RWPE2 (cell line): ENCODE measurements at regions not wholly inside any gene's neighbourhood (a gene's known extent, or its start where the extent isn't known, plus 50 kb on each side); places are given as distances from the start of the nearest gene placed in this dataset.
"Not testable (repeated sequence)": the region's sequence is repeated elsewhere in the genome, so short reads cannot be mapped to it uniquely, and the experiment has no call there.

Source experiments
- ATAC-seq: fragments of 200-7000 bp; cut with Tn5 transposase; 3 replicates; pipeline ENCODE4 v1.9.1; 2021; ENCODE audit warnings: low read depth
- DNase-seq: peaks from one replicate; pipeline ENCODE4 v3.0.0-alpha.2; 2020; ENCODE audit warnings: low spot score
- H3K27ac ChIP-seq: fragments of 450-650 bp; 2 replicates; pipeline ENCODE4 v1.5.1; 2017; ENCODE audit warnings: mild to moderate bottlenecking; ENCODE audit not compliant: poor library complexity, severe bottlenecking
- H3K27me3 ChIP-seq: fragments of 250-450 bp; sonication (Bioruptor Pico); 2 replicates; pipeline ENCODE4 v1.5.1; 2021; ENCODE audit warnings: mild to moderate bottlenecking, moderate library complexity; ENCODE audit not compliant: insufficient read depth, poor library complexity, severe bottlenecking
- H3K36me3 ChIP-seq: fragments of 250-450 bp; sonication (Bioruptor Pico); 2 replicates; pipeline ENCODE4 v1.5.1; 2020; ENCODE audit warnings: low read depth, mild to moderate bottlenecking, moderate library complexity
- H3K4me1 ChIP-seq: fragments of 250-450 bp; sonication (Bioruptor Pico); 2 replicates; pipeline ENCODE4 v1.5.1; 2021; ENCODE audit warnings: mild to moderate bottlenecking, moderate library complexity; ENCODE audit not compliant: insufficient read depth, poor library complexity, severe bottlenecking
- H3K4me3 ChIP-seq: fragments of 250-450 bp; sonication (Bioruptor Pico); 2 replicates; pipeline ENCODE4 v1.5.1; 2021; ENCODE audit warnings: mild to moderate bottlenecking, moderate library complexity; ENCODE audit not compliant: severe bottlenecking
- H3K9me3 ChIP-seq: fragments of 250-450 bp; sonication (Bioruptor Pico); 2 replicates; pipeline ENCODE4 v1.5.1; 2021; ENCODE audit warnings: mild to moderate bottlenecking, moderate library complexity; ENCODE audit not compliant: severe bottlenecking

GRCh38 chr13:18280904-18281828, 900.5 kb downstream of the TUBA3C start:
- not testable (repeated sequence) for H3K36me3 ChIP-seq, H3K4me3 ChIP-seq, H3K9me3 ChIP-seq, H3K27ac ChIP-seq, ATAC-seq, H3K27me3 ChIP-seq, H3K4me1 ChIP-seq, DNase-seq

- H3K27ac ChIP-seq, H3K36me3 ChIP-seq, H3K27me3 ChIP-seq, H3K9me3 ChIP-seq, H3K4me3 ChIP-seq, DNase-seq, H3K4me1 ChIP-seq: not testable (repeated sequence)
- peak; percentile 74 for ATAC-seq
Measured at GRCh38 chr13:18279971-18280370, 901.7 kb downstream of the TUBA3C start.

GRCh38 chr13:18277372-18277771, 904.3 kb downstream of the TUBA3C start:
- DNase-seq, H3K27me3 ChIP-seq, H3K9me3 ChIP-seq, H3K4me1 ChIP-seq, H3K36me3 ChIP-seq, H3K4me3 ChIP-seq, H3K27ac ChIP-seq, ATAC-seq: not testable (repeated sequence)

GRCh38 chr13:18276280-18276679, 905.3 kb downstream of the TUBA3C start:
- not testable (repeated sequence) for H3K27me3 ChIP-seq, ATAC-seq, H3K27ac ChIP-seq, H3K9me3 ChIP-seq, H3K4me3 ChIP-seq, H3K4me1 ChIP-seq, DNase-seq, H3K36me3 ChIP-seq

GRCh38 chr13:18273785-18274514, 907.7 kb downstream of the TUBA3C start:
- not testable (repeated sequence) for H3K27ac ChIP-seq, ATAC-seq, H3K4me1 ChIP-seq, H3K36me3 ChIP-seq, H3K4me3 ChIP-seq, H3K9me3 ChIP-seq, H3K27me3 ChIP-seq, DNase-seq

- ATAC-seq, H3K36me3 ChIP-seq, DNase-seq, H3K9me3 ChIP-seq, H3K4me1 ChIP-seq, H3K27me3 ChIP-seq, H3K27ac ChIP-seq, H3K4me3 ChIP-seq: not testable (repeated sequence)
Measured at GRCh38 chr13:18258801-18259419, 922.7 kb downstream of the TUBA3C start.

GRCh38 chr13:18257686-18258085, 923.9 kb downstream of the TUBA3C start:
- H3K27me3 ChIP-seq, DNase-seq, ATAC-seq, H3K27ac ChIP-seq, H3K4me1 ChIP-seq, H3K36me3 ChIP-seq, H3K9me3 ChIP-seq, H3K4me3 ChIP-seq: not testable (repeated sequence)

GRCh38 chr13:18252848-18253247, 928.8 kb downstream of the TUBA3C start:
- not testable (repeated sequence) for DNase-seq, H3K9me3 ChIP-seq, H3K27ac ChIP-seq, H3K4me3 ChIP-seq, H3K27me3 ChIP-seq, H3K36me3 ChIP-seq, ATAC-seq, H3K4me1 ChIP-seq

GRCh38 chr13:18248533-18249240, 932.9 kb downstream of the TUBA3C start:
- not testable (repeated sequence) for DNase-seq, H3K4me3 ChIP-seq, H3K27ac ChIP-seq, H3K9me3 ChIP-seq, H3K27me3 ChIP-seq, ATAC-seq, H3K4me1 ChIP-seq, H3K36me3 ChIP-seq

GRCh38 chr13:18240086-18240485, 941.5 kb downstream of the TUBA3C start:
- H3K36me3 ChIP-seq, H3K27ac ChIP-seq, H3K27me3 ChIP-seq, H3K4me1 ChIP-seq, H3K4me3 ChIP-seq, DNase-seq, H3K9me3 ChIP-seq, ATAC-seq: not testable (repeated sequence)

- ATAC-seq, DNase-seq, H3K9me3 ChIP-seq: not testable (repeated sequence)
Measured at GRCh38 chr13:18238586-18238985, 943.0 kb downstream of the TUBA3C start.

More at GRCh38 chr13:18238586-18238985, 943.0 kb downstream of the TUBA3C start:
- H3K4me1 ChIP-seq, H3K4me3 ChIP-seq, H3K27ac ChIP-seq, H3K27me3 ChIP-seq, H3K36me3 ChIP-seq: not testable (repeated sequence)
